CD14-positive monocyte (primary cell): ENCODE measurements at regions not wholly inside any gene's neighbourhood (a gene's known extent, or its start where the extent isn't known, plus 50 kb on each side); places are given as distances from the start of the nearest gene placed in this dataset.

Source experiments
- DNase-seq, 3 donors: peaks; one replicate each; pipeline ENCODE4 v3.0.0-alpha.2; 2011 to 2022
- H2AFZ ChIP-seq: 2 replicates; pipeline ENCODE4 v1.6.0; 2012; ENCODE audit warnings: mild to moderate bottlenecking, low read depth, low read length, inconsistent platforms; ENCODE audit not compliant: insufficient read depth, poor library complexity, severe bottlenecking
- H3K27ac ChIP-seq, 2 donors: 1 replicate in 1 of 2; 2 replicates in 1 of 2; pipeline ENCODE4 v1.5.1; 2012 to 2013; ENCODE audit warnings: low read length in 2 of 2, control low read depth in 1 of 2, inconsistent platforms in 1 of 2, low read depth in 1 of 2, mild to moderate bottlenecking in 1 of 2
- H3K27me3 ChIP-seq, 2 donors: one replicate each; pipeline versions ENCODE4 v1.6.0 to v1.6.1; 2011 to 2013; ENCODE audit warnings: low read length in 2 of 2; ENCODE audit not compliant: control insufficient read depth in 2 of 2, insufficient read depth in 2 of 2
- H3K36me3 ChIP-seq, 2 donors: replicated peaks in 1 of 2; 1 replicate in 1 of 2; 2 replicates in 1 of 2; pipeline versions ENCODE4 v1.5.1 to v1.6.1; 2012 to 2013; ENCODE audit warnings: low read length in 2 of 2, control low read depth in 1 of 2, inconsistent platforms in 1 of 2, mild to moderate bottlenecking in 1 of 2; ENCODE audit not compliant: insufficient read depth in 2 of 2, control insufficient read depth in 1 of 2
- H3K4me1 ChIP-seq, 2 donors: 1 replicate in 1 of 2; 2 replicates in 1 of 2; pipeline versions ENCODE4 v1.5.1 to v1.6.1; 2012 to 2013; ENCODE audit warnings: low read length in 2 of 2, control low read depth in 1 of 2, inconsistent platforms in 1 of 2, mild to moderate bottlenecking in 1 of 2, moderate library complexity in 1 of 2; ENCODE audit not compliant: insufficient read depth in 2 of 2, control insufficient read depth in 1 of 2
- H3K4me2 ChIP-seq: replicated peaks from 2 replicates; pipeline ENCODE3; 2012; ENCODE audit warnings: low read length, moderate library complexity, mild to moderate bottlenecking; ENCODE audit not compliant: poor library complexity, severe bottlenecking; ENCODE audit errors: extremely low read depth
- H3K4me3 ChIP-seq, 3 experiments: fragments of 200-600 bp in 1 of 3; sonication (generic) in 1 of 3; replicated peaks in 1 of 3; 1 replicate in 2 of 3; 2 replicates in 1 of 3; pipeline ENCODE4 v1.5.1; 2011 to 2013; ENCODE audit warnings: low read length in 3 of 3, mild to moderate bottlenecking in 3 of 3, control low read depth in 2 of 3, low read depth in 2 of 3, inconsistent platforms in 1 of 3, moderate library complexity in 1 of 3
- H3K79me2 ChIP-seq: 2 replicates; pipeline ENCODE4 v1.6.0; 2012; ENCODE audit warnings: mild to moderate bottlenecking, control low read depth, inconsistent platforms, low read length, moderate library complexity; ENCODE audit not compliant: insufficient read depth
- H3K9ac ChIP-seq: 2 replicates; pipeline ENCODE4 v1.6.0; 2017; ENCODE audit warnings: low read length, mild to moderate bottlenecking; ENCODE audit not compliant: insufficient read depth, poor library complexity, severe bottlenecking
- H3K9me3 ChIP-seq, 2 donors: replicated peaks in 1 of 2; 1 replicate in 1 of 2; 2 replicates in 1 of 2; pipeline versions ENCODE4 v1.5.1 to v1.6.1; 2012 to 2013; ENCODE audit warnings: low read length in 2 of 2, control low read depth in 1 of 2; ENCODE audit not compliant: control insufficient read depth in 1 of 2, insufficient read depth in 1 of 2
- H4K20me1 ChIP-seq: 2 replicates; pipeline ENCODE4 v1.6.0; 2012; ENCODE audit warnings: mild to moderate bottlenecking, low read length, control low read depth, moderate library complexity; ENCODE audit not compliant: insufficient read depth
- H3K27ac Mint-ChIP-seq, 7 donors: one replicate each; pipeline ENCODE4 v1.8.0; 2020; ENCODE audit warnings: mild to moderate bottlenecking in 7 of 7, mixed read lengths in 7 of 7, moderate library complexity in 6 of 7, inconsistent platforms in 2 of 7
- H3K27me3 Mint-ChIP-seq, 3 donors: one replicate each; pipeline ENCODE4 v1.8.0; 2021 to 2022; ENCODE audit warnings: low read depth in 3 of 3, mild to moderate bottlenecking in 3 of 3, mixed read lengths in 3 of 3, moderate library complexity in 3 of 3, inconsistent platforms in 1 of 3
- H3K36me3 Mint-ChIP-seq, 2 donors: one replicate each; pipeline ENCODE4 v1.8.0; 2020; ENCODE audit warnings: mixed read lengths in 2 of 2, inconsistent platforms in 1 of 2, mild to moderate bottlenecking in 1 of 2
- H3K4me1 Mint-ChIP-seq: one replicate; pipeline ENCODE4 v1.8.0; 2020; ENCODE audit warnings: mild to moderate bottlenecking, mixed read lengths
- H3K4me3 Mint-ChIP-seq, 2 donors: one replicate each; pipeline ENCODE4 v1.8.0; 2020; ENCODE audit warnings: mild to moderate bottlenecking in 2 of 2, mixed read lengths in 2 of 2, moderate library complexity in 1 of 2
- H3K9me3 Mint-ChIP-seq, 7 donors: one replicate each; pipeline ENCODE4 v1.8.0; 2020 to 2022; ENCODE audit warnings: mixed read lengths in 7 of 7, mild to moderate bottlenecking in 6 of 7, moderate library complexity in 6 of 7, inconsistent platforms in 2 of 7
- WGBS: methylation state at CpG from one replicate; pipeline ENCODE4 v1.1.5; 2013; ENCODE audit warnings: missing lambda C conversion rate; ENCODE audit not compliant: insufficient coverage; 5-methylcytosine and 5-hydroxymethylcytosine counted together
- intact Hi-C, 2 donors: fragments of 100-400 bp; cut with micrococcal nuclease; formaldehyde crosslinking; loops; one replicate each; pipeline versions ENCODE4 v1.15.0 to v1.15.1; 2023
- TF ChIP-seq, protein P1 (sequence below): fragments of 200-600 bp; IDR thresholded peaks from one replicate; pipeline ENCODE4 v1.8.0; 2022; ENCODE audit warnings: antibody characterized with exemption, mild to moderate bottlenecking

DNA sequence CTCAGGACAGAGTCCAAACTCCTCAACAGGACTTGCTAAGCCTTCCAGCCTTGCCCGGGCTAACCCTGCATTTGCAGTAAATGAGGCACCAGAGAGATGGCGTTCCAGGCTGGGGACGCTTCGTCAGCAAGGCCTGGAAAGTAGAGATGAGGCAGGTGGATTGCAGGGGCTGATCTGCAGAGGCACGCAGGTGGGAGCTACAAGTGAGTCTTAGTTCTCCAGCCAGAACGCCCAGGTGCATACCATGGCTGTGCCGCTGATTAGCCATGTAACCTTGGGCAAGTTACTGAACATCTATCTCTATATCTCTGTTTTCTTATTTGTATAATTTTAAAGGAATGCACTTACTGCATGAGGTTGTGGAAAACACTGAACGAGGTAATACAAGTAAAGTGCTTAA, 52.7 kb upstream of the BARX2 start:
- no peak overlapping the region for H3K4me3 Mint-ChIP-seq
- Histone ChIP-seq H3K9ac (no peak overlapping the region), H3K79me2 (no peaks in the 10 kb centered on the region), H3K27me3 (no peaks in the 10 kb centered on the region), H3K4me1 (peaks cover 46 to 53% of the 10 kb centered on the region in 2 donors), H3K27ac (no peak overlapping the region), H3K4me2 (no peak overlapping the region), H4K20me1 (no peaks in the 10 kb centered on the region), H3K4me3 (no peak overlapping the region), H3K36me3 (no peaks in the 10 kb centered on the region), H2AFZ (no peak overlapping the region), H3K9me3 (peaks cover 2% of the 10 kb centered on the region in 2 donors)
- intact Hi-C loops, result loop anchor here in 1 of 2 donors (5.0 kb wide), 1 partner anchor 46 kb away; no protein-coding TSS in a partner anchor
- peaks cover 70% of the 10 kb centered on the region for H3K4me1 Mint-ChIP-seq
- peak overlapping the region in 1 of 7 donors; percentile 10 for H3K27ac Mint-ChIP-seq
- no peaks in the 10 kb centered on the region for H3K36me3 Mint-ChIP-seq
- TF ChIP-seq, protein P1, sequence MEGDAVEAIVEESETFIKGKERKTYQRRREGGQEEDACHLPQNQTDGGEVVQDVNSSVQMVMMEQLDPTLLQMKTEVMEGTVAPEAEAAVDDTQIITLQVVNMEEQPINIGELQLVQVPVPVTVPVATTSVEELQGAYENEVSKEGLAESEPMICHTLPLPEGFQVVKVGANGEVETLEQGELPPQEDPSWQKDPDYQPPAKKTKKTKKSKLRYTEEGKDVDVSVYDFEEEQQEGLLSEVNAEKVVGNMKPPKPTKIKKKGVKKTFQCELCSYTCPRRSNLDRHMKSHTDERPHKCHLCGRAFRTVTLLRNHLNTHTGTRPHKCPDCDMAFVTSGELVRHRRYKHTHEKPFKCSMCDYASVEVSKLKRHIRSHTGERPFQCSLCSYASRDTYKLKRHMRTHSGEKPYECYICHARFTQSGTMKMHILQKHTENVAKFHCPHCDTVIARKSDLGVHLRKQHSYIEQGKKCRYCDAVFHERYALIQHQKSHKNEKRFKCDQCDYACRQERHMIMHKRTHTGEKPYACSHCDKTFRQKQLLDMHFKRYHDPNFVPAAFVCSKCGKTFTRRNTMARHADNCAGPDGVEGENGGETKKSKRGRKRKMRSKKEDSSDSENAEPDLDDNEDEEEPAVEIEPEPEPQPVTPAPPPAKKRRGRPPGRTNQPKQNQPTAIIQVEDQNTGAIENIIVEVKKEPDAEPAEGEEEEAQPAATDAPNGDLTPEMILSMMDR, result no peak
- H3K9me3 Mint-ChIP-seq, result peaks cover 0 to 4% (median 2%) of the 10 kb centered on the region in 7 donors
- 97% methylated on average over 5 of the region's 8 CpGs for WGBS
- peaks cover 0 to 7% (median 0%) of the 10 kb centered on the region in 3 donors for H3K27me3 Mint-ChIP-seq
- DNase-seq, result no peak

DNA sequence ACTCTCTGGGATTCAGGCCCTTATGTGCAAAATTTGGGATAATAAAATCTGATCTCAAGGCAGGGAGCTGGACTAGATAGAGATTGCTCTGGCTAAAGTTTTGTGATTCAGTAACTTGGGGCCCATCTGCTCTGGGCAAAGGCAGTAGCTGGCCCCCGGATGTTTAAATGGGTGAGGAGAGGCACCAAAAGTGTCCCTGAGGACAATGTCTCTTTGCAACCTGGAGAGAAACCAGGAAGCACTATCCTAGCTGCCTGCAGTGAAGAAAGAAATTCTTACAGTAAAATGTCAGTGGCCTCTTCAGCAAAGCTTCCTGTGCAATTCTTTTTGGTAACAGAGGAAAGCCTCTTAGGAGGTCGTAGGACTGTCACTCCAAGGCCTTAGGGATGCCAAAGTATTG, 54.6 kb upstream of the BARX2 start:
- WGBS, result 71% methylated on average over 2 of the region's 2 CpGs
- Mint-ChIP-seq H3K4me3 (no peak overlapping the region), H3K27me3 (peaks cover 0 to 5% (median 0%) of the 10 kb centered on the region in 3 donors), H3K36me3 (no peaks in the 10 kb centered on the region), H3K9me3 (no peaks in the 10 kb centered on the region), H3K4me1 (peaks cover 77% of the 10 kb centered on the region), H3K27ac (peak overlapping the region in 1 of 7 donors; percentile 46)
- H3K27me3 ChIP-seq, result no peaks in the 10 kb centered on the region
- no peak overlapping the region for H3K27ac ChIP-seq
- H3K79me2 ChIP-seq, result no peaks in the 10 kb centered on the region
- no peak for DNase-seq
- H4K20me1 ChIP-seq, result no peaks in the 10 kb centered on the region
- H3K4me3 ChIP-seq, result no peak overlapping the region
- no peak overlapping the region for H3K4me2 ChIP-seq
- TF ChIP-seq, protein P1, result no peak
- no peak overlapping the region for H2AFZ ChIP-seq
- H3K9ac ChIP-seq, result no peak overlapping the region
- no peaks in the 10 kb centered on the region for H3K9me3 ChIP-seq
- H3K4me1 ChIP-seq, result peaks cover 57 to 65% of the 10 kb centered on the region in 2 donors
- H3K36me3 ChIP-seq, result no peaks in the 10 kb centered on the region
- intact Hi-C loops, result loop anchor here in 1 of 2 donors (5.0 kb wide), 1 partner anchor 44 kb away; no protein-coding TSS in a partner anchor
